ENCODE measurements at regions not wholly inside any gene's neighbourhood (a gene's known extent, or its start where the extent isn't known, plus 50 kb on each side); places are given as distances from the start of the nearest gene placed in this dataset.
"Not testable (repeated sequence)": the region's sequence is repeated elsewhere in the genome, so short reads cannot be mapped to it uniquely, and the experiment has no call there.

GRCh38 chr7:19623676-19624075 lies 85.2 kb downstream of the POLR1F start:
- no peak for DNase-seq

GRCh38 chr7:19621740-19622139 lies 87.1 kb downstream of the POLR1F start:
- DNase-seq = no peak

- DNase-seq = no peak
These were observed 88.4 kb downstream of the POLR1F start for GRCh38 chr7:19620470-19620869.

GRCh38 chr7:19619122-19619521 lies 89.7 kb downstream of the POLR1F start:
- no peak for DNase-seq

- DNase-seq = no peak
These were observed 90.9 kb downstream of the POLR1F start for GRCh38 chr7:19617901-19618300.

- DNase-seq = no peak
These were observed 98.5 kb downstream of the POLR1F start for GRCh38 chr7:19610194-19610943.

- DNase-seq = no peak
These were observed 119.4 kb downstream of the POLR1F start for GRCh38 chr7:19589446-19589845.

GRCh38 chr7:19587291-19587690 lies 121.5 kb downstream of the POLR1F start:
- DNase-seq = no peak

GRCh38 chr7:19585761-19586160 lies 123.1 kb downstream of the POLR1F start:
- no peak for DNase-seq

GRCh38 chr7:19575909-19576557 lies 132.8 kb downstream of the POLR1F start:
- DNase-seq = no peak

- DNase-seq = no peak
These were observed 134.7 kb downstream of the POLR1F start for GRCh38 chr7:19574131-19574530.

GRCh38 chr7:19572566-19572965 lies 136.3 kb downstream of the POLR1F start:
- DNase-seq = no peak

- DNase-seq = no peak
These were observed 141.8 kb downstream of the POLR1F start for GRCh38 chr7:19567011-19567410.

- no peak for DNase-seq
These were observed 143.2 kb downstream of the POLR1F start for GRCh38 chr7:19565602-19566001.

- no peak for DNase-seq
These were observed 147.6 kb downstream of the POLR1F start for GRCh38 chr7:19561121-19561805.

- DNase-seq = no peak
These were observed 148.5 kb downstream of the POLR1F start for GRCh38 chr7:19560111-19560883.

GRCh38 chr7:19558527-19558926 lies 150.3 kb downstream of the POLR1F start:
- no peak for DNase-seq

GRCh38 chr7:19557726-19558465 lies 150.9 kb downstream of the POLR1F start:
- peak; percentile 55 for DNase-seq

GRCh38 chr7:19554581-19554980 lies 154.3 kb downstream of the POLR1F start:
- peak; percentile 43 for DNase-seq

GRCh38 chr7:19552576-19552975 lies 156.3 kb downstream of the POLR1F start:
- DNase-seq = no peak

GRCh38 chr7:19549246-19549645 lies 159.6 kb downstream of the POLR1F start:
- not testable (repeated sequence) for DNase-seq

GRCh38 chr7:19537942-19538401 lies 170.9 kb downstream of the POLR1F start:
- DNase-seq = no peak

Measured in right hindlimb (tissue), 1 donor.